Hepatic stellate cell (primary cell): ENCODE measurements at regions not wholly inside any gene's neighbourhood (a gene's known extent, or its start where the extent isn't known, plus 50 kb on each side); places are given as distances from the start of the nearest gene placed in this dataset.
A peak's percentile ranks its signal among the peaks of the same experiment; 100 is the strongest.

Experiments used
- DNase-seq: peaks from one replicate; pipeline ENCODE4 v3.0.0; 2011; ENCODE audit warnings: low spot score

GRCh38 chr2:188065386-188065785, 226.3 kb upstream of the GULP1 start:
- no peak for DNase-seq

- no peak for DNase-seq
These were observed 223.6 kb upstream of the GULP1 start for GRCh38 chr2:188068093-188068492.

- no peak for DNase-seq
These were observed 215.3 kb upstream of the GULP1 start for GRCh38 chr2:188076149-188077056.

- DNase-seq, result no peak
These were observed 213.9 kb upstream of the GULP1 start for GRCh38 chr2:188077757-188078156.

GRCh38 chr2:188078534-188078933, 213.1 kb upstream of the GULP1 start:
- DNase-seq, result no peak

GRCh38 chr2:188079196-188079595, 212.5 kb upstream of the GULP1 start:
- peak; percentile 19 for DNase-seq

GRCh38 chr2:188085421-188085820, 206.3 kb upstream of the GULP1 start:
- DNase-seq, result no peak

GRCh38 chr2:188089901-188090300, 201.8 kb upstream of the GULP1 start:
- DNase-seq, result no peak

GRCh38 chr2:188091220-188091619, 200.5 kb upstream of the GULP1 start:
- no peak for DNase-seq

GRCh38 chr2:188092734-188093133, 198.9 kb upstream of the GULP1 start:
- DNase-seq, result no peak

- DNase-seq, result no peak
These were observed 194.8 kb upstream of the GULP1 start for GRCh38 chr2:188096910-188097309.

GRCh38 chr2:188102881-188103280, 188.8 kb upstream of the GULP1 start:
- no peak for DNase-seq

GRCh38 chr2:188114014-188114413, 177.7 kb upstream of the GULP1 start:
- DNase-seq, result peak; percentile 9

GRCh38 chr2:188117706-188118105, 174.0 kb upstream of the GULP1 start:
- no peak for DNase-seq

- no peak for DNase-seq
These were observed 173.2 kb upstream of the GULP1 start for GRCh38 chr2:188118431-188118830.

- DNase-seq, result no peak
These were observed 172.4 kb upstream of the GULP1 start for GRCh38 chr2:188119112-188119838.

GRCh38 chr2:188122985-188123384, 168.7 kb upstream of the GULP1 start:
- peak; percentile 34 for DNase-seq

- DNase-seq, result no peak
These were observed 162.0 kb upstream of the GULP1 start for GRCh38 chr2:188129677-188130076.

GRCh38 chr2:188130317-188130716, 161.4 kb upstream of the GULP1 start:
- no peak for DNase-seq

GRCh38 chr2:188131281-188131680, 160.4 kb upstream of the GULP1 start:
- DNase-seq, result no peak

- no peak for DNase-seq
These were observed 159.3 kb upstream of the GULP1 start for GRCh38 chr2:188132385-188132784.

- DNase-seq, result no peak
These were observed 157.4 kb upstream of the GULP1 start for GRCh38 chr2:188134241-188134640.

- DNase-seq, result no peak
These were observed 153.4 kb upstream of the GULP1 start for GRCh38 chr2:188138313-188138712.
